ENCODE measurements at regions not wholly inside any gene's neighbourhood (a gene's known extent, or its start where the extent isn't known, plus 50 kb on each side); places are given as distances from the start of the nearest gene placed in this dataset.

DNA sequence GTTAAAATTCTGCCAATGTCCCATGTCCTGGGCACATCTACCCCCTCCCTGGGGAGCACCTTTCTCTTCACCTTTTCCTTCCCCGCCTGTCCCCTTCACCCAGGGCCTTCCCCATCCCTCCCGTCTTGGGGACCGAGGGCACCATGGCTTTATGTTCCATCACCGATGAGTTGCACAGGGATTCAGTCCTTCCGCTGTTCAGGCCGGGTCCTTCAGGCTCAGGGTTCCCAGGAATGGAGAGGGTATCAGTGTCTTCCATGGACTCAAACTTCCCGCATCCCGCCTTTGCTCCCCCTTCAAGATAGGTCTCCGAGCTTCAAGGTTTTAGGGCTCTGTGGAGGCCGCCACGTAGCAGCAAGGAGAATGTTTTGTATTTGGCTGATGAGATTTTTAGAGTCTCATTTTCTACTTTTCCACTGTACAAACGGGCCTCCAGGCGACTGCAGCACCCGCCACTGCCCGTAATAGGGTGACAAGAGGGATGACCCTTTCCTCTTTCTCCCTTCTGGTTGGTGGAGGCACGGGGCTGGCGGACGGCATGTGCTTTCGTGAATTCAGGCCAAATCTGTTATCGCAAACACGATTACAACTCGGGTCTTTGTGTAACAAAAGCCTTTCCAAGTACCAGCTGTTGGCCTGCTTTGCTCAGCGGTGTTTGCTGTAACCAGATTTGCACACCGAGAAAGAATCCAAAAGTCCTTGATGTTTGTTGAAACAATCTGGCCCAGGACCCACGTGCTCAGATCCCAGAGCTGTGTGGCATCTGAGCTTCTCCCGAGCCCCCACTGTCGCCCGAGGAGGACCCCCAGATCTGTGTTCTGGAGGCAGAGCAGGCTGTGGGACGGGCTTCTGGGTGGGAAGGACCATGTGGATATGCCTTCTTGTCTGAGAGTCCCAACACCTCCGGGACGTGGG is 236.3 kb downstream of the SEC14L1 start (continued):
- TF ChIP-seq NONO (IDR thresholded peaks at IDR 0.05) = no peak
- no peak for TF ChIP-seq NONO (CRISPR knock-in tag; conservative IDR thresholded peaks at IDR 0.05)
- TF ChIP-seq SP5 (CRISPR knock-in tag; IDR thresholded peaks at IDR 0.05; ENCODE audit: borderline replicate concordance, low read depth) = no peak
- no peak for TF ChIP-seq ZIK1 (CRISPR knock-in tag; IDR thresholded peaks at IDR 0.05; ENCODE audit: borderline replicate concordance, low read depth)
- no peak for TF ChIP-seq GATA4 (IDR thresholded peaks at IDR 0.05; ENCODE audit: borderline replicate concordance, low read depth)
- TF ChIP-seq, protein P1, sequence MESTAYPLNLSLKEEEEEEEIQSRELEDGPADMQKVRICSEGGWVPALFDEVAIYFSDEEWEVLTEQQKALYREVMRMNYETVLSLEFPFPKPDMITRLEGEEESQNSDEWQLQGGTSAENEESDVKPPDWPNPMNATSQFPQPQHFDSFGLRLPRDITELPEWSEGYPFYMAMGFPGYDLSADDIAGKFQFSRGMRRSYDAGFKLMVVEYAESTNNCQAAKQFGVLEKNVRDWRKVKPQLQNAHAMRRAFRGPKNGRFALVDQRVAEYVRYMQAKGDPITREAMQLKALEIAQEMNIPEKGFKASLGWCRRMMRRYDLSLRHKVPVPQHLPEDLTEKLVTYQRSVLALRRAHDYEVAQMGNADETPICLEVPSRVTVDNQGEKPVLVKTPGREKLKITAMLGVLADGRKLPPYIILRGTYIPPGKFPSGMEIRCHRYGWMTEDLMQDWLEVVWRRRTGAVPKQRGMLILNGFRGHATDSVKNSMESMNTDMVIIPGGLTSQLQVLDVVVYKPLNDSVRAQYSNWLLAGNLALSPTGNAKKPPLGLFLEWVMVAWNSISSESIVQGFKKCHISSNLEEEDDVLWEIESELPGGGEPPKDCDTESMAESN (CRISPR knock-in tag; conservative IDR thresholded peaks at IDR 0.05) = peak; percentile 55; the same call in 1 of the 2 replicates
- no peak for TF ChIP-seq RAD51 (IDR thresholded peaks at IDR 0.05; ENCODE audit: borderline replicate concordance)
- peak; percentile 72; the same call in 1 of the 2 replicates for TF ChIP-seq ZSCAN9 (CRISPR knock-in tag; IDR thresholded peaks at IDR 0.05; ENCODE audit: borderline replicate concordance)
- no peak for TF ChIP-seq SP4 (CRISPR knock-in tag; IDR thresholded peaks at IDR 0.05)
- TF ChIP-seq YEATS4 (CRISPR knock-in tag; IDR thresholded peaks at IDR 0.05; ENCODE audit: borderline replicate concordance) = peak; percentile 58; the same call in 1 of the 2 replicates
- TF ChIP-seq, protein P2, sequence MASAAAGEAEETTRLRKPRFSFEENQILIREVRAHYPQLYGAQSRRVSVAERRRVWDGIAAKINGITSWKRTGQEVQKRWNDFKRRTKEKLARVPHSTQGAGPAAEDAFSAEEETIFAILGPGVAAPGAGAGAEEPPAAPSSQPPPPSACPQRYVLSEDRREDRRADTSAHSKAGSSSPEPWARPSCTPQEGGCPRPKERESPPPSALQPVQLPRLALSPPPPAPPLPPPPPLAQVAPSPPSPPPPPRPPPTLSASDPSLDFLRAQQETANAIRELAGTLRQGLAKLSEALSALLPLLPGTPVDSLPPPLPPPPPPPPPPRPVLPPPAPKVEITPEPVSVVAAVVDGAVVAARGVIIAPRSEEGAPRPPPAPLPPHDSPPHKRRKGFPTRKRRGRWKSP (CRISPR knock-in tag; IDR thresholded peaks at IDR 0.05) = peak; percentile 86; the same call in 1 of the 2 replicates
- no peak for TF ChIP-seq ARHGAP35 (CRISPR knock-in tag; IDR thresholded peaks at IDR 0.05; ENCODE audit: borderline replicate concordance)
- TF ChIP-seq NRL (CRISPR knock-in tag; IDR thresholded peaks at IDR 0.05; ENCODE audit: borderline replicate concordance) = peak; percentile 90
- TF ChIP-seq ZGPAT (CRISPR knock-in tag; IDR thresholded peaks at IDR 0.05) = peak; percentile 72
- TF ChIP-seq, protein P3, sequence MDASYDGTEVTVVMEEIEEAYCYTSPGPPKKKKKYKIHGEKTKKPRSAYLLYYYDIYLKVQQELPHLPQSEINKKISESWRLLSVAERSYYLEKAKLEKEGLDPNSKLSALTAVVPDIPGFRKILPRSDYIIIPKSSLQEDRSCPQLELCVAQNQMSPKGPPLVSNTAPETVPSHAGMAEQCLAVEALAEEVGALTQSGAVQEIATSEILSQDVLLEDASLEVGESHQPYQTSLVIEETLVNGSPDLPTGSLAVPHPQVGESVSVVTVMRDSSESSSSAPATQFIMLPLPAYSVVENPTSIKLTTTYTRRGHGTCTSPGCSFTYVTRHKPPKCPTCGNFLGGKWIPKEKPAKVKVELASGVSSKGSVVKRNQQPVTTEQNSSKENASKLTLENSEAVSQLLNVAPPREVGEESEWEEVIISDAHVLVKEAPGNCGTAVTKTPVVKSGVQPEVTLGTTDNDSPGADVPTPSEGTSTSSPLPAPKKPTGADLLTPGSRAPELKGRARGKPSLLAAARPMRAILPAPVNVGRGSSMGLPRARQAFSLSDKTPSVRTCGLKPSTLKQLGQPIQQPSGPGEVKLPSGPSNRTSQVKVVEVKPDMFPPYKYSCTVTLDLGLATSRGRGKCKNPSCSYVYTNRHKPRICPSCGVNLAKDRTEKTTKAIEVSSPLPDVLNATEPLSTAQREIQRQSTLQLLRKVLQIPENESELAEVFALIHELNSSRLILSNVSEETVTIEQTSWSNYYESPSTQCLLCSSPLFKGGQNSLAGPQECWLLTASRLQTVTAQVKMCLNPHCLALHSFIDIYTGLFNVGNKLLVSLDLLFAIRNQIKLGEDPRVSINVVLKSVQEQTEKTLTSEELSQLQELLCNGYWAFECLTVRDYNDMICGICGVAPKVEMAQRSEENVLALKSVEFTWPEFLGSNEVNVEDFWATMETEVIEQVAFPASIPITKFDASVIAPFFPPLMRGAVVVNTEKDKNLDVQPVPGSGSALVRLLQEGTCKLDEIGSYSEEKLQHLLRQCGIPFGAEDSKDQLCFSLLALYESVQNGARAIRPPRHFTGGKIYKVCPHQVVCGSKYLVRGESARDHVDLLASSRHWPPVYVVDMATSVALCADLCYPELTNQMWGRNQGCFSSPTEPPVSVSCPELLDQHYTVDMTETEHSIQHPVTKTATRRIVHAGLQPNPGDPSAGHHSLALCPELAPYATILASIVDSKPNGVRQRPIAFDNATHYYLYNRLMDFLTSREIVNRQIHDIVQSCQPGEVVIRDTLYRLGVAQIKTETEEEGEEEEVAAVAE (CRISPR knock-in tag; IDR thresholded peaks at IDR 0.05; ENCODE audit: borderline replicate concordance) = peak; percentile 15; the same call in 1 of the 2 replicates
- no peak for TF ChIP-seq THYN1 (CRISPR knock-in tag; IDR thresholded peaks at IDR 0.05; ENCODE audit: borderline replicate concordance, low read depth)
- TF ChIP-seq EP300 (IDR thresholded peaks at IDR 0.05; ENCODE audit: low read depth in 2 of 2, low read length in 2 of 2) = peak in 1 of 2 experiments; percentile 72; a peak in 2 of 4 replicates
- TF ChIP-seq EP300 (CRISPR knock-in tag; IDR thresholded peaks at IDR 0.05; ENCODE audit: borderline replicate concordance) = peak; percentile 71; the same call in 1 of the 2 replicates
- TF ChIP-seq TCF12 (IDR thresholded peaks at IDR 0.05) = no peak
- TF ChIP-seq TCF12 (CRISPR knock-in tag; IDR thresholded peaks at IDR 0.05) = 0 out of 2 replicates have a peak, but pooled peaks have one; percentile 7

Data from HepG2 (cell line).